HG02938 (cell line): ENCODE measurements at regions not wholly inside any gene's neighbourhood (a gene's known extent, or its start where the extent isn't known, plus 50 kb on each side); places are given as distances from the start of the nearest gene placed in this dataset.
"Not testable (repeated sequence)": the region's sequence is repeated elsewhere in the genome, so short reads cannot be mapped to it uniquely, and the experiment has no call there.

Experiments used
- ATAC-seq: cut with Tn5 transposase; IDR thresholded peaks from one replicate; pipeline ENCODE4 v1.9.1; 2021; ENCODE audit warnings: mild to moderate bottlenecking, moderate library complexity; ENCODE audit not compliant: unreplicated experiment

GRCh38 chr13:87153371-87153770 lies 517.8 kb upstream of the SLITRK5 start:
- no peak for ATAC-seq

GRCh38 chr13:87166348-87166747 lies 504.8 kb upstream of the SLITRK5 start:
- ATAC-seq, result no peak

- no peak for ATAC-seq
These were observed 502.8 kb upstream of the SLITRK5 start for GRCh38 chr13:87168390-87168789.

- no peak for ATAC-seq
These were observed 501.8 kb upstream of the SLITRK5 start for GRCh38 chr13:87169337-87169736.

GRCh38 chr13:87172166-87172835 lies 498.9 kb upstream of the SLITRK5 start:
- no peak for ATAC-seq

- ATAC-seq, result not testable (repeated sequence)
These were observed 486.0 kb upstream of the SLITRK5 start for GRCh38 chr13:87185138-87185537.

GRCh38 chr13:87186647-87187046 lies 484.5 kb upstream of the SLITRK5 start:
- not testable (repeated sequence) for ATAC-seq

GRCh38 chr13:87191485-87191884 lies 479.7 kb upstream of the SLITRK5 start:
- ATAC-seq, result not testable (repeated sequence)

- ATAC-seq, result no peak
These were observed 472.8 kb upstream of the SLITRK5 start for GRCh38 chr13:87198371-87198770.

- ATAC-seq, result no peak
These were observed 464.5 kb upstream of the SLITRK5 start for GRCh38 chr13:87206708-87207107.

GRCh38 chr13:87207280-87208003 lies 463.7 kb upstream of the SLITRK5 start:
- no peak for ATAC-seq

GRCh38 chr13:87208636-87209035 lies 462.5 kb upstream of the SLITRK5 start:
- ATAC-seq, result no peak

GRCh38 chr13:87234981-87235380 lies 436.2 kb upstream of the SLITRK5 start:
- no peak for ATAC-seq

GRCh38 chr13:87235621-87236020 lies 435.6 kb upstream of the SLITRK5 start:
- no peak for ATAC-seq

GRCh38 chr13:87244256-87244890 lies 426.8 kb upstream of the SLITRK5 start:
- no peak for ATAC-seq

- not testable (repeated sequence) for ATAC-seq
These were observed 421.3 kb upstream of the SLITRK5 start for GRCh38 chr13:87249847-87250246.

GRCh38 chr13:87255394-87255793 lies 415.8 kb upstream of the SLITRK5 start:
- ATAC-seq, result no peak

GRCh38 chr13:87259479-87260083 lies 411.6 kb upstream of the SLITRK5 start:
- ATAC-seq, result no peak

GRCh38 chr13:87274209-87274819 lies 396.9 kb upstream of the SLITRK5 start:
- no peak for ATAC-seq

GRCh38 chr13:87280139-87280538 lies 391.0 kb upstream of the SLITRK5 start:
- no peak for ATAC-seq

GRCh38 chr13:87287721-87288120 lies 383.4 kb upstream of the SLITRK5 start:
- no peak for ATAC-seq
